ENCODE measurements at regions not wholly inside any gene's neighbourhood (a gene's known extent, or its start where the extent isn't known, plus 50 kb on each side); places are given as distances from the start of the nearest gene placed in this dataset.

- no peak overlapping the region for H3K4me3 ChIP-seq
- H3K27me3 ChIP-seq: peaks cover 0 to 28% (median 11%) of the 10 kb centered on the region in 7 donors
- H3K9me3 ChIP-seq: peaks cover 0 to 48% (median 32%) of the 10 kb centered on the region in 11 donors
- ATAC-seq (no peak), DNase-seq (no peak)
- 78 to 83% methylated on average over 2 of the region's 2 CpGs for WGBS, 2 donors
- intact Hi-C loops (cut with DNase I): no loop called here
- H3K27ac ChIP-seq: no peak overlapping the region
- TF ChIP-seq CTCF (IDR thresholded peaks at IDR 0.05): no peak
- no peaks in the 10 kb centered on the region for H3K4me1 ChIP-seq
- no peaks in the 10 kb centered on the region for H3K36me3 ChIP-seq
Measured at GRCh38 chr1:157315544-157315943, 177.3 kb upstream of the ETV3 start.

- no peak for TF ChIP-seq CTCF (IDR thresholded peaks at IDR 0.05)
- no peak overlapping the region for H3K4me3 ChIP-seq
- DNase-seq (no peak), ATAC-seq (no peak)
- H3K27me3 ChIP-seq: peaks cover 0 to 35% (median 20%) of the 10 kb centered on the region in 7 donors
- intact Hi-C loops (cut with DNase I): no loop called here
- H3K9me3 ChIP-seq: peaks cover 0 to 37% (median 26%) of the 10 kb centered on the region in 11 donors
- no peak overlapping the region for H3K27ac ChIP-seq
- H3K4me1 ChIP-seq: no peaks in the 10 kb centered on the region
- H3K36me3 ChIP-seq: no peaks in the 10 kb centered on the region
- 48 to 52% methylated on average over 2 of the region's 2 CpGs for WGBS, 2 donors
Measured at GRCh38 chr1:157314408-157314807, 176.2 kb upstream of the ETV3 start.

- Histone ChIP-seq H3K27me3 (peaks cover 0 to 35% (median 20%) of the 10 kb centered on the region in 7 donors), H3K4me1 (no peaks in the 10 kb centered on the region), H3K27ac (no peak overlapping the region), H3K4me3 (no peak overlapping the region), H3K36me3 (no peaks in the 10 kb centered on the region), H3K9me3 (peaks cover 0 to 28% (median 15%) of the 10 kb centered on the region in 11 donors)
- 74 to 76% methylated on average over 3 of the region's 3 CpGs for WGBS, 2 donors
- TF ChIP-seq CTCF (IDR thresholded peaks at IDR 0.05): no peak
- DNase-seq (no peak), ATAC-seq (no peak)
- intact Hi-C loops (cut with DNase I): no loop called here
Measured at GRCh38 chr1:157313240-157313807, 175.1 kb upstream of the ETV3 start.

- no peak for DNase-seq
- Histone ChIP-seq H3K27ac (no peak overlapping the region), H3K36me3 (no peaks in the 10 kb centered on the region), H3K27me3 (peaks cover 0 to 35% (median 24%) of the 10 kb centered on the region in 7 donors), H3K4me1 (no peaks in the 10 kb centered on the region), H3K9me3 (peaks cover 0 to 18% (median 9%) of the 10 kb centered on the region in 11 donors), H3K4me3 (no peak overlapping the region)
- intact Hi-C loops (cut with DNase I): no loop called here
- no peak for TF ChIP-seq CTCF (IDR thresholded peaks at IDR 0.05)
- 59 to 60% methylated on average over 4 of the region's 4 CpGs for WGBS, 2 donors
- ATAC-seq: no peak
Measured at GRCh38 chr1:157312082-157312812, 174.1 kb upstream of the ETV3 start.
